ENCODE measurements at regions not wholly inside any gene's neighbourhood (a gene's known extent, or its start where the extent isn't known, plus 50 kb on each side); places are given as distances from the start of the nearest gene placed in this dataset.

DNA sequence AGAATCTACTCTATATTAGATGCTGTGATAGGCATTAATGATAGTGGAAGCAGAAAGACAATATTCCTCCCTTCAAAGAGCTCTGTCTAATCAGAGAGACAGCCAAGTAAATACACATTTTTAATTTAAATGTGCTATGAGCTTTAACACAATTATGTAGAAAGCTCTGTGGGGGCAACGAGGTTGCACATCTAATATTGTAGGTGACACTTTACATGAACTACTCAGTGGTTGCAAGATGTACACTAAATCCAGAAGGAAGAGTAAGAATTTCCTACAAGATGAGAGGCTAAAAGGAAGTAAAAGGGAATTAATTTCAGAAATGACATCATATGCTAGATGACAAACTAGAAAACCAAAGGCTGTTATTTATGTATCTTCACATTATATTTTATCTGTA is 120.9 kb downstream of the SPCS3 start:
- POLR2A ChIA-PET: no interaction called here
- TF ChIP-seq CTCF (IDR thresholded peaks at IDR 0.05; ENCODE audit: insufficient read depth, low read depth, low read length): no peak
- no peak for DNase-seq (ENCODE audit: low read depth)
- Histone ChIP-seq H3K36me3 (ENCODE audit: control insufficient read depth, insufficient read depth, low read length) (no peaks in the 10 kb centered on the region), H3K27me3 (ENCODE audit: control insufficient read depth, insufficient read depth, low read length) (no peaks in the 10 kb centered on the region), H3K4me3 (ENCODE audit: low read depth, low read length) (no peak overlapping the region)
- CTCF ChIA-PET: no interaction called here

- no peaks in the 10 kb centered on the region for H3K36me3 ChIP-seq (ENCODE audit: control insufficient read depth, insufficient read depth, low read length)
- no peak for TF ChIP-seq CTCF (IDR thresholded peaks at IDR 0.05; ENCODE audit: insufficient read depth, low read depth, low read length)
- H3K4me3 ChIP-seq (ENCODE audit: low read depth, low read length): no peak overlapping the region
- H3K27me3 ChIP-seq (ENCODE audit: control insufficient read depth, insufficient read depth, low read length): no peaks in the 10 kb centered on the region
- DNase-seq (ENCODE audit: low read depth): no peak
- CTCF ChIA-PET: no interaction called here
- POLR2A ChIA-PET: no interaction called here
Measured at GRCh38 chr4:176441594-176441993, 121.8 kb downstream of the SPCS3 start.

- H3K4me3 ChIP-seq (ENCODE audit: low read depth, low read length): no peak overlapping the region
- no peaks in the 10 kb centered on the region for H3K36me3 ChIP-seq (ENCODE audit: control insufficient read depth, insufficient read depth, low read length)
- no peaks in the 10 kb centered on the region for H3K27me3 ChIP-seq (ENCODE audit: control insufficient read depth, insufficient read depth, low read length)
- TF ChIP-seq CTCF (IDR thresholded peaks at IDR 0.05; ENCODE audit: insufficient read depth, low read depth, low read length): no peak
- POLR2A ChIA-PET: interaction anchor here (0.6 kb wide), 2 partner anchors 302 to 308 kb away, joined by 3 read pairs; no protein-coding TSS in a partner anchor
- CTCF ChIA-PET: no interaction called here
- peak; percentile 83 for DNase-seq (ENCODE audit: low read depth)
Measured at GRCh38 chr4:176443117-176443516, 123.4 kb downstream of the SPCS3 start.

GRCh38 chr4:176443646-176444409 is 124.1 kb downstream of the SPCS3 start:
- Histone ChIP-seq H3K36me3 (ENCODE audit: control insufficient read depth, insufficient read depth, low read length) (no peaks in the 10 kb centered on the region), H3K4me3 (ENCODE audit: low read depth, low read length) (no peak overlapping the region), H3K27me3 (ENCODE audit: control insufficient read depth, insufficient read depth, low read length) (no peaks in the 10 kb centered on the region)
- DNase-seq (ENCODE audit: low read depth): no peak
- no peak for TF ChIP-seq CTCF (IDR thresholded peaks at IDR 0.05; ENCODE audit: insufficient read depth, low read depth, low read length)
- ChIA-PET CTCF (no interaction called here), POLR2A (interaction anchor here (0.6 kb wide), 1 partner anchor 301 kb away, joined by 3 read pairs; no protein-coding TSS in a partner anchor)

DNA sequence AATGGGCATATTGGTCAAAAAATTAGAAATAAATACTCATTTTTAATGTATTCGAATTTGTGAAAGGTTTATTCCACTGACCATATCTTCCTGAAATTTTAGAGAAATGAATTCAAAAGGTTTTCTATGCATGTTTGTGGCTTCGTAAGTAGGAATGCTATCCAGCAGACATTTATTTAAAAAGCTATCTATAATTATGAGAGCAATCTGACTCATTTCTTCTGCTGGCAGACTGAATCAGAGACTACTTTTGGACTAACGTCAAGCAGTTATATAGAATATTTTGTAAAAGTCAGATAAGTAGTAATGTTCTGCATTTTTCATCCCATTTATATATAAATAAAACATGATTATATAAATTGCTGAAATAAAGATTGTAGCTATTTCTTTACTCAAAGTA is 125.0 kb downstream of the SPCS3 start:
- DNase-seq (ENCODE audit: low read depth): no peak
- ChIA-PET POLR2A (no interaction called here), CTCF (interaction anchor here (0.6 kb wide), 1 partner anchor 40 kb away, joined by 3 read pairs; no protein-coding TSS in a partner anchor)
- H3K36me3 ChIP-seq (ENCODE audit: control insufficient read depth, insufficient read depth, low read length): no peaks in the 10 kb centered on the region
- no peak overlapping the region for H3K4me3 ChIP-seq (ENCODE audit: low read depth, low read length)
- no peak for TF ChIP-seq CTCF (IDR thresholded peaks at IDR 0.05; ENCODE audit: insufficient read depth, low read depth, low read length)
- no peaks in the 10 kb centered on the region for H3K27me3 ChIP-seq (ENCODE audit: control insufficient read depth, insufficient read depth, low read length)
